GM23248 (cell line): ENCODE measurements at regions not wholly inside any gene's neighbourhood (a gene's known extent, or its start where the extent isn't known, plus 50 kb on each side); places are given as distances from the start of the nearest gene placed in this dataset.

Experiments
- EZH2 ChIP-seq: fragments of 200-600 bp; sonication (generic); IDR thresholded peaks from 2 replicates; pipeline ENCODE4 v1.6.1; 2018; ENCODE audit warnings: antibody characterized with exemption, mild to moderate bottlenecking; ENCODE audit not compliant: insufficient read depth, poor library complexity, severe bottlenecking
- EZH2phosphoT487 ChIP-seq: fragments of 200-600 bp; sonication (generic); IDR thresholded peaks from 2 replicates; pipeline ENCODE4 v1.6.1; 2018; ENCODE audit warnings: antibody characterized with exemption, moderate library complexity, mild to moderate bottlenecking, low read depth; ENCODE audit not compliant: insufficient read depth

DNA sequence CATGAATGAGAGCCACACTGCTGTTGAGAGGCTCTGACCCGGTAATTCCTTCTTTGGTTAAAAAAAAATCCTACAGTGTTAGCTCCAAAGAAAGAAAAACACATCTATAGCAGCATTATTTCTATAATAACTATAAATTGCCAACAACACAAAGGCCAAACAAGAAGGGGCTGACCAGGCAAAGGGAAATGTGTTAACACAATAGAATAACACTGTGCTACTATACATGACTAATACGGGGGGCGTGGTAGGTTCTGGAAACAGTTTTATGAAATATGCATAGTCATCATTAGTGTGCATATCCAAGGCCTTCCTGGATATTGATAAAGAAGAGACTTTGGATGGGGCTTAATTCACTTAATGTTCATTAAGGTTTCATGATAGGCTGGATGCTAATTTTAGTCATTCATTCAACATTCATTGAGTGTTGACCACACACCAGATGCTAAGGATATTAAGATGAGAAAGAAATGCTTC lies 50.0 kb upstream of the CCL1 start:
- no peak for TF ChIP-seq EZH2
- no peak for TF ChIP-seq EZH2phosphoT487
